Prostate gland (tissue), 2 donors: ENCODE measurements at regions not wholly inside any gene's neighbourhood (a gene's known extent, or its start where the extent isn't known, plus 50 kb on each side); places are given as distances from the start of the nearest gene placed in this dataset.

ENCODE experiments used
- CTCF ChIP-seq, 4 experiments: fragments of 200-600 bp in 2 of 4; fragments of 450-650 bp in 2 of 4; sonication (generic) in 2 of 4; IDR thresholded peaks; 1 replicate in 3 of 4; 2 replicates in 1 of 4; pipeline ENCODE4 v1.5.1; 2016 to 2019; ENCODE audit warnings: antibody characterized with exemption in 4 of 4, mild to moderate bottlenecking in 2 of 4, moderate library complexity in 2 of 4
- POLR2AphosphoS5 ChIP-seq: sonication (generic); formaldehyde crosslinking; IDR thresholded peaks from one replicate; pipeline ENCODE4 v1.6.1; 2017; ENCODE audit warnings: antibody characterized with exemption

GRCh38 chr2:134008837-134009236, 245.0 kb upstream of the MGAT5 start:
- TF ChIP-seq CTCF (IDR thresholded peaks at IDR 0.05) (no peak), POLR2AphosphoS5 (no peak)
